ENCODE measurements at regions not wholly inside any gene's neighbourhood (a gene's known extent, or its start where the extent isn't known, plus 50 kb on each side); places are given as distances from the start of the nearest gene placed in this dataset.

- H3K27me3 ChIP-seq: no peaks in the 10 kb centered on the region
- DNase-seq: no peak
- peaks cover 0 to 24% (median 15%) of the 10 kb centered on the region in 4 donors for H3K4me1 ChIP-seq
- no peak overlapping the region for H3K27ac ChIP-seq
- TF ChIP-seq, protein P1, sequence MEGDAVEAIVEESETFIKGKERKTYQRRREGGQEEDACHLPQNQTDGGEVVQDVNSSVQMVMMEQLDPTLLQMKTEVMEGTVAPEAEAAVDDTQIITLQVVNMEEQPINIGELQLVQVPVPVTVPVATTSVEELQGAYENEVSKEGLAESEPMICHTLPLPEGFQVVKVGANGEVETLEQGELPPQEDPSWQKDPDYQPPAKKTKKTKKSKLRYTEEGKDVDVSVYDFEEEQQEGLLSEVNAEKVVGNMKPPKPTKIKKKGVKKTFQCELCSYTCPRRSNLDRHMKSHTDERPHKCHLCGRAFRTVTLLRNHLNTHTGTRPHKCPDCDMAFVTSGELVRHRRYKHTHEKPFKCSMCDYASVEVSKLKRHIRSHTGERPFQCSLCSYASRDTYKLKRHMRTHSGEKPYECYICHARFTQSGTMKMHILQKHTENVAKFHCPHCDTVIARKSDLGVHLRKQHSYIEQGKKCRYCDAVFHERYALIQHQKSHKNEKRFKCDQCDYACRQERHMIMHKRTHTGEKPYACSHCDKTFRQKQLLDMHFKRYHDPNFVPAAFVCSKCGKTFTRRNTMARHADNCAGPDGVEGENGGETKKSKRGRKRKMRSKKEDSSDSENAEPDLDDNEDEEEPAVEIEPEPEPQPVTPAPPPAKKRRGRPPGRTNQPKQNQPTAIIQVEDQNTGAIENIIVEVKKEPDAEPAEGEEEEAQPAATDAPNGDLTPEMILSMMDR (IDR thresholded peaks at IDR 0.05): no peak
- H3K9me3 ChIP-seq: no peaks in the 10 kb centered on the region
- no peak overlapping the region for H3K4me3 ChIP-seq
- intact Hi-C loops (cut with DNase I; ENCODE audit: low total_unique reads): loop anchor here (2.0 kb wide), 1 partner anchor 42 kb away; no protein-coding TSS in a partner anchor
- H3K36me3 ChIP-seq: no peaks in the 10 kb centered on the region
Observed at GRCh38 chr13:44170731-44171130, 202.9 kb upstream of the SERP2 start.

- intact Hi-C loops (cut with DNase I; ENCODE audit: low total_unique reads): loop anchor here (2.0 kb wide), 1 partner anchor 42 kb away; no protein-coding TSS in a partner anchor
- H3K4me3 ChIP-seq: no peak overlapping the region
Observed at GRCh38 chr13:44171156-44171555, 202.5 kb upstream of the SERP2 start.

DNA sequence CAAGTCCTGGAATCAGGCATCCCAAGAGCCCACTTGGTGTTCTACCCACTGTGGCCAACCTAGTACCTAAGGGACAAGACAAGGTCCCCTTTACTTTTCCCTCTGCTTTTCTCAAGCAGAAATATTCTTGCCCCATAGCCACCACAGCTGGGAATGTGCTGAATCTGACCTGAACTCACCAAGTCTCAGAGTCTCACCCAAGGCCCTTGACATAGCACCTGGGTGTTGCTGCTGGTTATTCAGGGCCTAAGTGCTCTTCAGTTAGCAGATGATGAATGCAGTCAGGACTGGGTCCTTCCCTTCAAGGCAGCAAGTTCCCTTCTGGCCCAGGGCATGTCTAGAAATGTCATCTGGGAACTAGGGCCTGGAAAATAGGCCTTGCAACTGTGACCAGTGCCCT is 201.8 kb upstream of the SERP2 start:
- Histone ChIP-seq H3K9me3 (no peaks in the 10 kb centered on the region), H3K27ac (no peak overlapping the region), H3K4me3 (no peak overlapping the region), H3K36me3 (no peaks in the 10 kb centered on the region), H3K27me3 (no peaks in the 10 kb centered on the region), H3K4me1 (peaks cover 0 to 29% (median 15%) of the 10 kb centered on the region in 4 donors)
- intact Hi-C loops (cut with DNase I; ENCODE audit: low total_unique reads): loop anchor here (2.0 kb wide), 1 partner anchor 41 kb away; no protein-coding TSS in a partner anchor
- no peak for DNase-seq
- TF ChIP-seq, protein P1 (IDR thresholded peaks at IDR 0.05): no peak

More at GRCh38 chr13:44171156-44171555, 202.5 kb upstream of the SERP2 start:
- H3K27me3 ChIP-seq: no peaks in the 10 kb centered on the region
- TF ChIP-seq, protein P1 (IDR thresholded peaks at IDR 0.05): no peak
- no peaks in the 10 kb centered on the region for H3K9me3 ChIP-seq
- peaks cover 0 to 28% (median 15%) of the 10 kb centered on the region in 4 donors for H3K4me1 ChIP-seq
- H3K27ac ChIP-seq: no peak overlapping the region
- no peaks in the 10 kb centered on the region for H3K36me3 ChIP-seq
- no peak for DNase-seq

- no peaks in the 10 kb centered on the region for H3K27me3 ChIP-seq
- H3K9me3 ChIP-seq: no peaks in the 10 kb centered on the region
- no peak overlapping the region for H3K4me3 ChIP-seq
- H3K4me1 ChIP-seq: peaks cover 0 to 29% (median 15%) of the 10 kb centered on the region in 4 donors
- no peak for DNase-seq
- intact Hi-C loops (cut with DNase I; ENCODE audit: low total_unique reads): no loop called here
- TF ChIP-seq, protein P1 (IDR thresholded peaks at IDR 0.05): no peak
- no peak overlapping the region for H3K27ac ChIP-seq
- no peaks in the 10 kb centered on the region for H3K36me3 ChIP-seq
Observed at GRCh38 chr13:44172281-44172810, 201.3 kb upstream of the SERP2 start.

DNA sequence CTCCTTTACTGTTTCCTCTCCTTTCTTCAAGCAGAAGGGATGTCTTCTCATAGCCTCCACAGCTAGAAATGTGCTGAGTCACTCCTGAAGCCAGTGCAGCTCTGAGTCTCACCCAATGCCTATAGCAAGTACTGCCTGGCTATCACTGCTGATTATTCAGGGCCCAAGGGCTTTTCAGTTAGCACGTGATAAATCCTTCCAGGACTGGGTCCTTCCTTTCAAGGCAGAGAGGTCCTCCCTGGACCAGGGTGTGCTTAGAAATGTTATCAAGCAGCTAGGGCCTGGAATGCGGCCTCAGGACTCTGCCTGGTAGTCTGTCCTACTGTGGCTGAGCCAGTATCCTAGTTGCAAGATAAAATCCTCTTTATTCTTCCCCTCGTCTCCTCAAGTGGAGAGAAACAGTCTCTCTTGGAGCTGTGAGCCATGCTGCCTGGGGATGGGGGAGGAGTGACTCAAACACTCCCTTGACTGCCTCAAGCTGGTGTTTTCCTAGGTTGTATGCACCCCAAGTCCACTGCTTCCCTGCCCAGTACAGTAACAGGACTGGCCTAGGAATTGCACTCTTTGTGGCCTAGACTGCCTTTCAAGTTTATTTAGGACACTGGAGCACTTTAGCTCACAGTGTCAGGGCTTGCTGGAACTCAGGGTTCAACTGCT is 198.7 kb upstream of the SERP2 start:
- Histone ChIP-seq H3K9me3 (no peaks in the 10 kb centered on the region), H3K4me1 (peaks cover 0 to 29% (median 15%) of the 10 kb centered on the region in 4 donors), H3K27me3 (no peaks in the 10 kb centered on the region), H3K36me3 (no peaks in the 10 kb centered on the region), H3K27ac (peak overlapping the region; percentile 53 to 77), H3K4me3 (no peak overlapping the region)
- no peak for DNase-seq
- TF ChIP-seq, protein P1 (IDR thresholded peaks at IDR 0.05): no peak
- intact Hi-C loops (cut with DNase I; ENCODE audit: low total_unique reads): no loop called here

Measured in tibial artery (tissue), 4 donors.